Activated CD8-positive, alpha-beta T cell treated with anti-CD3 and anti-CD28 coated beads for 36 hours (primary cell): ENCODE measurements at regions not wholly inside any gene's neighbourhood (a gene's known extent, or its start where the extent isn't known, plus 50 kb on each side); places are given as distances from the start of the nearest gene placed in this dataset.

ENCODE experiments used
- ATAC-seq: fragments of 200-7000 bp; cut with Tn5 transposase; one replicate; pipeline ENCODE4 v1.10.0; 2021; ENCODE audit warnings: mild to moderate bottlenecking, moderate library complexity
- CTCF ChIA-PET: fragments of 350-600 bp; sonication (Branson Sonifier 250); formaldehyde crosslinking; loops from one replicate; lab custom pipeline; 2021; ENCODE audit warnings: antibody characterized with exemption; lab: Charles Lee
- POLR2A ChIA-PET: fragments of 350-600 bp; sonication (Branson Sonifier 250); formaldehyde crosslinking; loops from one replicate; lab custom pipeline; 2021; ENCODE audit warnings: antibody characterized with exemption; lab: Charles Lee
- DNase-seq: peaks from one replicate; pipeline ENCODE4 v3.0.0-alpha.2; 2020
- H3K27ac Mint-ChIP-seq: one replicate; pipeline ENCODE4 v1.8.0; 2021; ENCODE audit warnings: mild to moderate bottlenecking, mixed read lengths
- H3K27me3 Mint-ChIP-seq: one replicate; pipeline ENCODE4 v1.8.0; 2021; ENCODE audit warnings: mixed read lengths
- H3K36me3 Mint-ChIP-seq: one replicate; pipeline ENCODE4 v1.8.0; 2021; ENCODE audit warnings: low read depth, mixed read lengths
- H3K4me1 Mint-ChIP-seq: one replicate; pipeline ENCODE4 v1.8.0; 2021; ENCODE audit warnings: low read depth, mixed read lengths
- H3K4me3 Mint-ChIP-seq: one replicate; pipeline ENCODE4 v1.8.0; 2021; ENCODE audit warnings: mild to moderate bottlenecking, moderate library complexity, mixed read lengths
- H3K9me3 Mint-ChIP-seq: one replicate; pipeline ENCODE4 v1.8.0; 2021; ENCODE audit warnings: mixed read lengths
- intact Hi-C: fragments of 100-400 bp; cut with micrococcal nuclease; formaldehyde crosslinking; loops from one replicate; pipeline ENCODE4 v1.10.0; 2022
- TF ChIP-seq, protein P1 (sequence below): fragments of 200-600 bp; IDR thresholded peaks from one replicate; pipeline ENCODE4 v1.8.0; 2022; ENCODE audit warnings: antibody characterized with exemption, mild to moderate bottlenecking

GRCh38 chr15:39365873-39366272 lies 215.0 kb upstream of the THBS1 start:
- DNase-seq (no peak), ATAC-seq (no peak)
- TF ChIP-seq, protein P1, sequence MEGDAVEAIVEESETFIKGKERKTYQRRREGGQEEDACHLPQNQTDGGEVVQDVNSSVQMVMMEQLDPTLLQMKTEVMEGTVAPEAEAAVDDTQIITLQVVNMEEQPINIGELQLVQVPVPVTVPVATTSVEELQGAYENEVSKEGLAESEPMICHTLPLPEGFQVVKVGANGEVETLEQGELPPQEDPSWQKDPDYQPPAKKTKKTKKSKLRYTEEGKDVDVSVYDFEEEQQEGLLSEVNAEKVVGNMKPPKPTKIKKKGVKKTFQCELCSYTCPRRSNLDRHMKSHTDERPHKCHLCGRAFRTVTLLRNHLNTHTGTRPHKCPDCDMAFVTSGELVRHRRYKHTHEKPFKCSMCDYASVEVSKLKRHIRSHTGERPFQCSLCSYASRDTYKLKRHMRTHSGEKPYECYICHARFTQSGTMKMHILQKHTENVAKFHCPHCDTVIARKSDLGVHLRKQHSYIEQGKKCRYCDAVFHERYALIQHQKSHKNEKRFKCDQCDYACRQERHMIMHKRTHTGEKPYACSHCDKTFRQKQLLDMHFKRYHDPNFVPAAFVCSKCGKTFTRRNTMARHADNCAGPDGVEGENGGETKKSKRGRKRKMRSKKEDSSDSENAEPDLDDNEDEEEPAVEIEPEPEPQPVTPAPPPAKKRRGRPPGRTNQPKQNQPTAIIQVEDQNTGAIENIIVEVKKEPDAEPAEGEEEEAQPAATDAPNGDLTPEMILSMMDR, result no peak
- ChIA-PET CTCF (interaction anchor here (0.7 kb wide), 1 partner anchor 214 kb away, joined by 3 read pairs; no protein-coding TSS in a partner anchor), POLR2A (no interaction called here)
- Mint-ChIP-seq H3K27me3 (peaks cover 4% of the 10 kb centered on the region), H3K36me3 (no peaks in the 10 kb centered on the region), H3K4me3 (no peak overlapping the region), H3K9me3 (peaks cover 5% of the 10 kb centered on the region), H3K27ac (no peak overlapping the region), H3K4me1 (no peaks in the 10 kb centered on the region)
- intact Hi-C loops, result no loop called here

GRCh38 chr15:39367596-39367995 lies 213.3 kb upstream of the THBS1 start:
- Mint-ChIP-seq H3K4me3 (no peak overlapping the region), H3K27me3 (peaks cover 4% of the 10 kb centered on the region), H3K4me1 (no peaks in the 10 kb centered on the region), H3K27ac (no peak overlapping the region), H3K36me3 (no peaks in the 10 kb centered on the region), H3K9me3 (peaks cover 14% of the 10 kb centered on the region)
- ChIA-PET CTCF (no interaction called here), POLR2A (no interaction called here)
- no peak for ATAC-seq
- no peak for DNase-seq
- intact Hi-C loops, result no loop called here
- TF ChIP-seq, protein P1, result no peak

DNA sequence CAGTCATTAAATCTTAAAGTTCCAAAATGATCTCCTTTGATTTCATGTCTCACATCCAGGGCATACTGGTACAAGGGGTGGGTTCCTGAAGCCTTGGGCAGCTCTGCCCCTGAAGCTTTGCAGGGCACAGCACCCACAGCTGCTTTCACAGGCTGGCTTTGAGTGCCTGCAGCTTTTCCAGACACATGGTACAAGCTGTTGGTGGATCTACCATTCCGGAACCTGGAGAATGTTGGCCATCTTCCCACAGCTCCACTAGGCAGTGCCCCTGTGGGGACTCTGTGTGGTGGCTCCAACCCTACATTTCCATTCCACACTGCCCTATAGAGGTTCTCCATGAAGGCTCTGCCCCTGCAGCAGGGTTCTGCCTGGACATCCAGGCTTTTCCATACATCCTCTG lies 211.1 kb upstream of the THBS1 start:
- H3K4me3 Mint-ChIP-seq, result no peak overlapping the region

GRCh38 chr15:39376371-39376909 lies 204.4 kb upstream of the THBS1 start:
- DNase-seq, result no peak
- Mint-ChIP-seq H3K27me3 (peaks cover 2% of the 10 kb centered on the region), H3K4me1 (no peaks in the 10 kb centered on the region), H3K9me3 (peaks cover 6% of the 10 kb centered on the region), H3K27ac (no peak overlapping the region), H3K36me3 (no peaks in the 10 kb centered on the region), H3K4me3 (no peak overlapping the region)
- intact Hi-C loops, result no loop called here
- POLR2A ChIA-PET, result interaction anchor here (0.6 kb wide), 1 partner anchor 24 kb away, joined by 3 read pairs; no protein-coding TSS in a partner anchor
- ATAC-seq, result no peak
- TF ChIP-seq, protein P1, result no peak
- CTCF ChIA-PET, result no interaction called here

More for the DNA sequence above, 211.1 kb upstream of the THBS1 start:
- TF ChIP-seq, protein P1, result no peak
- peaks cover 5% of the 10 kb centered on the region for H3K27me3 Mint-ChIP-seq
- no peak for ATAC-seq
- ChIA-PET POLR2A (no interaction called here), CTCF (no interaction called here)
- DNase-seq, result no peak
- no peak overlapping the region for H3K27ac Mint-ChIP-seq
- H3K4me1 Mint-ChIP-seq, result no peaks in the 10 kb centered on the region
- peaks cover 14% of the 10 kb centered on the region for H3K9me3 Mint-ChIP-seq
- no peaks in the 10 kb centered on the region for H3K36me3 Mint-ChIP-seq
- intact Hi-C loops, result no loop called here

DNA sequence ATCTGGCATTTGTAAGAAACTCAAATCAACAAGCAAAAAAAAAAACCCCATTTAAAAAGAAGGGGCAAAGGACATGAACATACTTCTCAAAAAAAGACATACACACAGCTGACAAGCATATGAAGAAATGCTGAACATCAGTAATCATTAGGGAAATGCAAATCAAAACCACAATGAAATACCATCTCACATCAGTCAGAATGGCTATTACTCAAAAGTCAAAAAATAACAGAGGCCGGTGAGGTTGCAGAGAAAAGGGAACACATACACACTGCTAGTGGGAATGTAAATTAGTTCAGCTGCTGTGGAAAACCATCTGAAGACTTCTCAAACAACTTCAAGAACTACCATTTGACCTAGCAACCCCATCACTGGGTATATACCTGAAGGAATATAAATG lies 199.4 kb upstream of the THBS1 start:
- Mint-ChIP-seq H3K4me3 (no peak overlapping the region), H3K27me3 (no peaks in the 10 kb centered on the region), H3K36me3 (no peaks in the 10 kb centered on the region), H3K9me3 (no peaks in the 10 kb centered on the region), H3K27ac (no peak overlapping the region), H3K4me1 (no peaks in the 10 kb centered on the region)
- ATAC-seq (no peak), DNase-seq (no peak)
- CTCF ChIA-PET, result no interaction called here
- intact Hi-C loops, result no loop called here
- POLR2A ChIA-PET, result no interaction called here
- TF ChIP-seq, protein P1, result no peak
